Endothelial cell of umbilical vein (primary cell): ENCODE measurements at regions not wholly inside any gene's neighbourhood (a gene's known extent, or its start where the extent isn't known, plus 50 kb on each side); places are given as distances from the start of the nearest gene placed in this dataset.

ENCODE experiments used
- BruUV-seq: library from RNA; stranded (reverse); fragments of 400-500 nt; replicated peaks from 2 replicates; lab custom pipeline; 2021; lab: Mats Ljungman, UMichigan
- CTCF ChIA-PET: fragments of 300-600, 350-600 bp; sonication (Branson Sonifier 250); formaldehyde crosslinking; loops from one replicate; lab custom pipeline; 2021; ENCODE audit warnings: antibody characterized with exemption, inconsistent platforms; lab: Charles Lee
- POLR2A ChIA-PET: fragments of 300-600, 350-600 bp; sonication (Branson Sonifier 250); formaldehyde crosslinking; loops from one replicate; lab custom pipeline; 2021; ENCODE audit warnings: antibody characterized with exemption, inconsistent platforms; lab: Charles Lee
- DNase-seq: peaks from one replicate; pipeline ENCODE4 v3.0.0-alpha.2; 2011; ENCODE audit warnings: low read depth, low spot score
- FAIRE-seq: peaks from 2 replicates; lab custom pipeline; 2011; peaks lifted over from hg19 to GRCh38; lab: Jason Lieb, UNC
- H2AFZ ChIP-seq: 2 replicates; pipeline ENCODE4 v1.6.0; 2012; ENCODE audit warnings: low read depth, low read length, control low read depth, inconsistent platforms
- H3K27ac ChIP-seq: 2 replicates; pipeline ENCODE4 v1.5.1; 2011; ENCODE audit warnings: low read depth, mild to moderate bottlenecking, control low read depth, low read length, moderate library complexity; ENCODE audit not compliant: insufficient read depth
- H3K27me3 ChIP-seq, 2 experiments: 2 replicates each; pipeline versions ENCODE4 v1.6.0 to v1.6.1; 2011; ENCODE audit warnings: low read length in 2 of 2, mixed read lengths in 1 of 2; ENCODE audit not compliant: control insufficient read depth in 2 of 2, insufficient read depth in 2 of 2
- H3K36me3 ChIP-seq, 2 experiments: 2 replicates in 1 of 2; 3 replicates in 1 of 2; pipeline ENCODE4 v1.5.1; 2011; ENCODE audit warnings: low read length in 2 of 2, mild to moderate bottlenecking in 1 of 2, moderate library complexity in 1 of 2; ENCODE audit not compliant: control insufficient read depth in 2 of 2, insufficient read depth in 2 of 2; ENCODE audit errors: extremely low read depth in 1 of 2
- H3K4me1 ChIP-seq: 3 replicates; pipeline ENCODE4 v1.5.1; 2011; ENCODE audit warnings: mild to moderate bottlenecking, low read length; ENCODE audit not compliant: control insufficient read depth, insufficient read depth; ENCODE audit errors: extremely low read depth
- H3K4me2 ChIP-seq: 2 replicates; pipeline ENCODE4 v1.6.1; 2011; ENCODE audit warnings: low read length, control low read depth, mixed read lengths; ENCODE audit not compliant: insufficient read depth
- H3K4me3 ChIP-seq, 3 experiments: fragments of 200-600 bp in 1 of 3; sonication (generic), shearing (Covaris generic) in 1 of 3; replicated peaks in 1 of 3; 2 replicates each; pipeline ENCODE4 v1.5.1; 2011 to 2016; ENCODE audit warnings: control low read depth in 3 of 3, low read length in 3 of 3, mild to moderate bottlenecking in 2 of 3, inconsistent platforms in 1 of 3, low read depth in 1 of 3, moderate library complexity in 1 of 3; ENCODE audit not compliant: insufficient read depth in 1 of 3
- H3K79me2 ChIP-seq: 2 replicates; pipeline ENCODE4 v1.6.0; 2012; ENCODE audit warnings: low read length, inconsistent platforms; ENCODE audit not compliant: control insufficient read depth, insufficient read depth
- H3K9ac ChIP-seq: replicated peaks from 2 replicates; pipeline ENCODE3; 2011; ENCODE audit warnings: low read length, control low read depth; ENCODE audit not compliant: insufficient read depth; ENCODE audit errors: extremely low read depth
- H3K9me1 ChIP-seq: replicated peaks from 3 replicates; pipeline ENCODE4 v1.6.0; 2011; ENCODE audit warnings: mild to moderate bottlenecking, low read length; ENCODE audit not compliant: control insufficient read depth, insufficient read depth; ENCODE audit errors: extremely low read depth
- H3K9me3 ChIP-seq: replicated peaks from 2 replicates; pipeline ENCODE4 v1.5.1; 2012; ENCODE audit warnings: low read length, inconsistent platforms; ENCODE audit not compliant: control insufficient read depth, insufficient read depth
- H4K20me1 ChIP-seq: replicated peaks from 2 replicates; pipeline ENCODE3; 2011; ENCODE audit warnings: mild to moderate bottlenecking, low read length; ENCODE audit not compliant: control insufficient read depth, insufficient read depth; ENCODE audit errors: extremely low read depth
- EZH2 ChIP-seq: IDR thresholded peaks from 2 replicates; pipeline ENCODE4 v1.6.1; 2012; ENCODE audit warnings: borderline replicate concordance, low read depth, mild to moderate bottlenecking, moderate library complexity, low read length, inconsistent platforms; ENCODE audit not compliant: severe bottlenecking
- FOS ChIP-seq: IDR thresholded peaks from 2 replicates; pipeline ENCODE4 v1.6.1; 2011; ENCODE audit warnings: mild to moderate bottlenecking, low read length, moderate library complexity, borderline replicate concordance; ENCODE audit not compliant: insufficient read depth
- GATA2 ChIP-seq: IDR thresholded peaks from 2 replicates; pipeline ENCODE4 v1.7.0; 2011; ENCODE audit warnings: low read depth, mild to moderate bottlenecking, moderate library complexity, mixed read lengths, low read length; ENCODE audit not compliant: insufficient read length, insufficient read depth
- JUN ChIP-seq: IDR thresholded peaks from 2 replicates; pipeline ENCODE4 v1.6.1; 2011; ENCODE audit warnings: borderline replicate concordance, low read depth; ENCODE audit not compliant: insufficient read length, insufficient read depth
- MYC ChIP-seq: IDR thresholded peaks from one replicate; pipeline ENCODE4 v1.6.1; 2011; ENCODE audit warnings: mild to moderate bottlenecking, low read depth, low read length
- POLR2A ChIP-seq: IDR thresholded peaks from 2 replicates; pipeline ENCODE4 v1.6.1; 2012; ENCODE audit warnings: low read depth, mild to moderate bottlenecking, control low read depth, low read length
- POLR2AphosphoS5 ChIP-seq: IDR thresholded peaks from 2 replicates; pipeline ENCODE4 v1.6.1; 2012; ENCODE audit warnings: low read depth, mild to moderate bottlenecking, control low read depth, low read length, moderate library complexity; ENCODE audit not compliant: insufficient read depth
- dilution Hi-C: fragments of 300-500 bp; cut with MboI; formaldehyde crosslinking; loops from one replicate; pipeline ENCODE4 v1.15.0; 2019; ENCODE audit warnings: low sequenced_read_pairs; ENCODE audit not compliant: extremely low pct_ligation_motif_present
- intact Hi-C: fragments of 100-400 bp; cut with micrococcal nuclease; formaldehyde crosslinking; loops from one replicate; pipeline ENCODE4 v1.10.0; 2022
- TF ChIP-seq, protein P1 (sequence below), 2 donors: IDR thresholded peaks; 1 replicate in 1 of 2; 2 replicates in 1 of 2; pipeline ENCODE4 v1.5.1; 2011; ENCODE audit warnings: low read length in 2 of 2, mild to moderate bottlenecking in 2 of 2, moderate library complexity in 2 of 2, control low read depth in 1 of 2, inconsistent platforms in 1 of 2, low read depth in 1 of 2; ENCODE audit not compliant: insufficient read depth in 1 of 2; ENCODE audit errors: extremely low read depth in 1 of 2

DNA sequence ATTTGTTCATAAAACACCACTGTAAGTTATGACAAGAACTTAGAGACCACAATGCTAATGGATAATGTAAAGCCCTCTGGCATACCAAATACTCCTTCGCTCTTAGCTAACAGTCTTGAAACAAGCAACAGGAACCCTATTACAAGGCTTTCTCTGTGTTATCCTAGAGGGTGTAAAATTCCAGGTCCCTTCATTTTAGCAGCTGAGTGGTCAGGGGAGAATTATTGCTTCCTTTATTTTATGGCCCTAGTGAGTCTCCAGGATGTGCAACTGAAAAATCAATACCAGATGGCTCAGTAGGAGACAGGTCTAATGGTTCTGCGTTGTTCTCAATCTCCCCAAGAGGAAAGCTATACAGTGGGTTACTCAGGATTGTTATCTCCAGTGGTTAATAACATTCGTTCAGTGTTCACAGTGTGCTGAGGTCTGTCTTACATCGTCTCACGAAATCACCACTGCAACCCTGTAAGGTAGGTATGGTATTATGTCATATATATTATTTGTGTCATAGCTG lies 172.7 kb upstream of the CNOT2 start:
- H3K9ac ChIP-seq: no peak overlapping the region
- FAIRE-seq (peak; percentile 40), DNase-seq (no peak)
- dilution Hi-C loops: no loop called here
- TF ChIP-seq MYC: no peak
- no peak for TF ChIP-seq POLR2AphosphoS5
- TF ChIP-seq GATA2: no peak
- TF ChIP-seq, protein P1, sequence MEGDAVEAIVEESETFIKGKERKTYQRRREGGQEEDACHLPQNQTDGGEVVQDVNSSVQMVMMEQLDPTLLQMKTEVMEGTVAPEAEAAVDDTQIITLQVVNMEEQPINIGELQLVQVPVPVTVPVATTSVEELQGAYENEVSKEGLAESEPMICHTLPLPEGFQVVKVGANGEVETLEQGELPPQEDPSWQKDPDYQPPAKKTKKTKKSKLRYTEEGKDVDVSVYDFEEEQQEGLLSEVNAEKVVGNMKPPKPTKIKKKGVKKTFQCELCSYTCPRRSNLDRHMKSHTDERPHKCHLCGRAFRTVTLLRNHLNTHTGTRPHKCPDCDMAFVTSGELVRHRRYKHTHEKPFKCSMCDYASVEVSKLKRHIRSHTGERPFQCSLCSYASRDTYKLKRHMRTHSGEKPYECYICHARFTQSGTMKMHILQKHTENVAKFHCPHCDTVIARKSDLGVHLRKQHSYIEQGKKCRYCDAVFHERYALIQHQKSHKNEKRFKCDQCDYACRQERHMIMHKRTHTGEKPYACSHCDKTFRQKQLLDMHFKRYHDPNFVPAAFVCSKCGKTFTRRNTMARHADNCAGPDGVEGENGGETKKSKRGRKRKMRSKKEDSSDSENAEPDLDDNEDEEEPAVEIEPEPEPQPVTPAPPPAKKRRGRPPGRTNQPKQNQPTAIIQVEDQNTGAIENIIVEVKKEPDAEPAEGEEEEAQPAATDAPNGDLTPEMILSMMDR (IDR thresholded peaks at IDR 0.05; ENCODE audit: extremely low read depth in 1 of 2, insufficient read depth in 1 of 2, low read depth in 1 of 2, low read length in 2 of 2): no peak
- TF ChIP-seq FOS: no peak
- TF ChIP-seq EZH2: no peak
- no peak for TF ChIP-seq POLR2A
- no peak for TF ChIP-seq JUN
- H3K4me1 ChIP-seq: no peaks in the 10 kb centered on the region
- intact Hi-C loops: no loop called here
- H2AFZ ChIP-seq: no peak overlapping the region
- H3K27me3 ChIP-seq: no peaks in the 10 kb centered on the region
- no peaks in the 10 kb centered on the region for H3K9me1 ChIP-seq
- H4K20me1 ChIP-seq: no peaks in the 10 kb centered on the region
- no peak overlapping the region for H3K4me2 ChIP-seq
- H3K36me3 ChIP-seq: no peaks in the 10 kb centered on the region
- CTCF ChIA-PET: no interaction called here
- POLR2A ChIA-PET: no interaction called here
- BruUV-seq: no TSS peak
- no peaks in the 10 kb centered on the region for H3K9me3 ChIP-seq
- H3K4me3 ChIP-seq: no peak overlapping the region
- no peaks in the 10 kb centered on the region for H3K79me2 ChIP-seq
- no peak overlapping the region for H3K27ac ChIP-seq
